ENCODE measurements at regions not wholly inside any gene's neighbourhood (a gene's known extent, or its start where the extent isn't known, plus 50 kb on each side); places are given as distances from the start of the nearest gene placed in this dataset.

GRCh38 chr18:11366410-11366809 is 217.0 kb upstream of the PIEZO2 start:
- TF ChIP-seq POLR2A (IDR thresholded peaks at IDR 0.05; ENCODE audit: low read length) (no peak), GATA1 (IDR thresholded peaks at IDR 0.05; ENCODE audit: low read depth, low read length) (no peak)
